AG04450 (cell line): ENCODE measurements at regions not wholly inside any gene's neighbourhood (a gene's known extent, or its start where the extent isn't known, plus 50 kb on each side); places are given as distances from the start of the nearest gene placed in this dataset.
"Not testable (repeated sequence)": the region's sequence is repeated elsewhere in the genome, so short reads cannot be mapped to it uniquely, and the experiment has no call there.

Experiments
- CTCF ChIA-PET: fragments of 300-600, 350-600 bp; formaldehyde crosslinking; extraction: SDS; loops from one replicate; lab custom pipeline; 2022; ENCODE audit warnings: antibody characterized with exemption, inconsistent platforms; lab: Charles Lee
- POLR2A ChIA-PET: fragments of 350-600 bp; formaldehyde crosslinking; extraction: SDS; loops from one replicate; lab custom pipeline; 2021; ENCODE audit warnings: antibody characterized with exemption, inconsistent platforms; lab: Yijun Ruan, JAX
- DNase-seq: peaks from one replicate; pipeline ENCODE4 v3.0.0-alpha.2; 2011; ENCODE audit warnings: low read depth, low spot score
- H3K27ac ChIP-seq: one replicate; pipeline ENCODE4 v1.5.1; 2012; ENCODE audit warnings: low read depth, low read length, control low read depth
- H3K27me3 ChIP-seq: one replicate; pipeline ENCODE4 v1.6.0; 2012; ENCODE audit warnings: low read length; ENCODE audit not compliant: control insufficient read depth, insufficient read depth
- H3K4me3 ChIP-seq: 2 replicates; pipeline ENCODE4 v1.5.1; 2011; ENCODE audit warnings: mild to moderate bottlenecking, low read depth, low read length, control low read depth
- H3K9me3 ChIP-seq: 2 replicates; pipeline ENCODE4 v1.5.1; 2012; ENCODE audit warnings: low read length; ENCODE audit not compliant: control insufficient read depth, insufficient read depth
- CTCF ChIP-seq: IDR thresholded peaks from 2 replicates; pipeline ENCODE4 v1.5.1; 2011; ENCODE audit warnings: low read depth, low read length, control low read depth, inconsistent platforms

DNA sequence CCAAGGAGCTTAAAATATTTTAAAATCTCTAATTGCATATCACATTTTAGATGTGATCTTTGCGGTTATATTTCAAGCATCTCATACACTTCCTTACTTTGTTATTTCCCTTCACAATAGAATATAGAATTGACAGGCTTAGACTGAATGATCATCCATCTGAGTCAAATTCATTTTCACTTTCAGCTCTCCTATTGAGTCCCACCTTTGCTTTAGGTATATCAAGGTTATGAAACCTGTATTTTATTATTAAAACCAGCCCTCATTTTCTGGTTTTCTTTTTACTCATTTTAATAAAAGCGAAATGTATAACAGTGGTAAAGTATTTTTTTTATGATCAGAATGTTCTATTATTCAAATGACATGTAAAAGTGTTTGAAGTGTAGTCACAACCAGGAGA, 162.9 kb upstream of the KYNU start:
- DNase-seq = no peak
- no peak for TF ChIP-seq CTCF
- CTCF ChIA-PET = no interaction called here
- Histone ChIP-seq H3K9me3 (no peaks in the 10 kb centered on the region), H3K27me3 (no peaks in the 10 kb centered on the region), H3K27ac (no peak overlapping the region), H3K4me3 (no peak overlapping the region)
- POLR2A ChIA-PET = no interaction called here

- no peak for TF ChIP-seq CTCF
- Histone ChIP-seq H3K9me3 (no peaks in the 10 kb centered on the region), H3K27me3 (no peaks in the 10 kb centered on the region), H3K4me3 (no peak overlapping the region), H3K27ac (no peak overlapping the region)
- no peak for DNase-seq
- ChIA-PET POLR2A (no interaction called here), CTCF (no interaction called here)
Observed at GRCh38 chr2:142710336-142710735, 167.1 kb upstream of the KYNU start.

DNA sequence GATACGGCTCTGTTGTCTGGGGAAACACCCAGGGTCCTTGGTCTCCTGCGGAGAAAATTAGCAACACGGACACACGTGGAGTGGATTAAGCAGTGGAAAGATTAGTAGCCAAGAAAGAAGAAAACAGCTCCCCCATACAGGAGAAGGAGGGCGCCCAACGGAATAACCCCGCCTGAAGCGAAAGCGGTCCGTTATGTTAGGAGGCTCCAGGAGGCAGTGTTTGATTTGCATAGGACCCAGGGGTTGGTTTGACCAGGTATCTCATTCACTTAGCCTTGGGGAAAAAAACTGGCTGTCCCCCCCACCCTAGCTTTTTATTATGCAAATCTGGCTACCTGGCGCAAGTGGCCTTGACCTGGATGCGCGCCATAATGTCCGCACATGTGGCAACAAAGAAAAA, 170.1 kb upstream of the KYNU start:
- no peaks in the 10 kb centered on the region for H3K9me3 ChIP-seq
- H3K27ac ChIP-seq = no peak overlapping the region
- POLR2A ChIA-PET = interaction anchor here (0.7 kb wide), 1 partner anchor 214 kb away, joined by 3 read pairs; no protein-coding TSS in a partner anchor
- CTCF ChIA-PET = no interaction called here
- no peak overlapping the region for H3K4me3 ChIP-seq
- DNase-seq = no peak
- no peaks in the 10 kb centered on the region for H3K27me3 ChIP-seq
- no peak for TF ChIP-seq CTCF

- POLR2A ChIA-PET, CTCF ChIA-PET, H3K27ac ChIP-seq, H3K9me3 ChIP-seq, H3K4me3 ChIP-seq, DNase-seq, H3K27me3 ChIP-seq: not testable (repeated sequence)
Observed at GRCh38 chr2:142702397-142702796, 175.1 kb upstream of the KYNU start.

GRCh38 chr2:142695350-142696257, 181.9 kb upstream of the KYNU start:
- POLR2A ChIA-PET, H3K27ac ChIP-seq, DNase-seq, H3K27me3 ChIP-seq, H3K4me3 ChIP-seq, CTCF ChIA-PET, H3K9me3 ChIP-seq: not testable (repeated sequence)

- TF ChIP-seq CTCF = no peak
- Histone ChIP-seq H3K4me3 (no peak overlapping the region), H3K9me3 (no peaks in the 10 kb centered on the region), H3K27ac (no peak overlapping the region), H3K27me3 (no peaks in the 10 kb centered on the region)
- DNase-seq = no peak
- ChIA-PET POLR2A (no interaction called here), CTCF (interaction anchor here (1.4 kb wide), 1 partner anchor 287 kb away, joined by 3 read pairs; no protein-coding TSS in a partner anchor)
Observed at GRCh38 chr2:142694282-142694681, 183.2 kb upstream of the KYNU start.
